GM21381 (cell line): ENCODE measurements at regions not wholly inside any gene's neighbourhood (a gene's known extent, or its start where the extent isn't known, plus 50 kb on each side); places are given as distances from the start of the nearest gene placed in this dataset.
"Not testable (repeated sequence)": the region's sequence is repeated elsewhere in the genome, so short reads cannot be mapped to it uniquely, and the experiment has no call there.

Experiments used
- ATAC-seq: cut with Tn5 transposase; IDR thresholded peaks from one replicate; pipeline ENCODE4 v1.9.1; 2021; ENCODE audit warnings: mild to moderate bottlenecking, moderate library complexity; ENCODE audit not compliant: unreplicated experiment

- ATAC-seq = no peak
These were observed 216.1 kb downstream of the TRIM36 start for GRCh38 chr5:114953565-114953964.

DNA sequence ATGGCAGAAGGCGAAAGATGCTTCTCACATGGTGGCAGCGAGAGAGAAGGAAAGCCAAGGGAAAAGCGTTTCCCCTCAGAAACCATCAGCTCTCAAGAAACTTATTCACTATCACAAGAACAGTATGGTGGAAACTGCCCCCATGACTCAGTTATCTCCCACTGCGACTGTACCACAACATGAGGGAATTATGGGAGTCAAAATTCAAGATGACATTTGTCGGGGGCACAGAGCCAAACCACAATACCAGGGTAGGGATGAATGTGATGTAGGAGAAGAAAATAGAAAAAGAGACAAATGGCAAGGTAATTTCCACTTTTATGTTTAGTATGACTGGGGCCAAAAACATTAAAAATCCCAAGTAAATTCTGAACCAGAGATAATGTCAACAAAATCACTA lies 216.8 kb downstream of the TRIM36 start:
- ATAC-seq = no peak

GRCh38 chr5:114949756-114950155 lies 220.0 kb downstream of the TRIM36 start:
- ATAC-seq = no peak

- no peak for ATAC-seq
These were observed 220.6 kb downstream of the TRIM36 start for GRCh38 chr5:114948986-114949621.

- ATAC-seq = no peak
These were observed 221.3 kb downstream of the TRIM36 start for GRCh38 chr5:114948363-114948762.

GRCh38 chr5:114940709-114941108 lies 229.0 kb downstream of the TRIM36 start:
- no peak for ATAC-seq

GRCh38 chr5:114935490-114935889 lies 234.2 kb downstream of the TRIM36 start:
- ATAC-seq = no peak

- no peak for ATAC-seq
These were observed 240.9 kb downstream of the TRIM36 start for GRCh38 chr5:114928644-114929462.

DNA sequence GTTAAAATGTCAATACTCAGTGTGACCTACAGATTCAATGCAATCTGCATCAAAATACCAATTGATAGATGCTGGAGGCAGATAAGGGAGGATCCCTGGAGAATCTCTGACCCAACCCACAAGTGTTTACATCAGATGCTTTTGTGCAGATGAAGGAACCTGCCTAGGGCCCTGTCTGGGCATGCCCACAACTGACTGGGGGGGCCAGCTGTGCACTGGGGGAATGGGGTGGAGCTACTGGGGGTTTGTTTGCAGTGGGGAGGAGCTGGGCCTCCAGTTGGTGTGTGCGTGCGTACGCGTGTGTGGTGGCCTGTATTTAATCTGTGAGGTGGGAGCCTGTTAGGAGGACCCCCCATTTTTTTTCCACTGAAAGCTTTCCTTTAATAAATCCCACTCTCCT lies 244.9 kb downstream of the TRIM36 start:
- no peak for ATAC-seq

DNA sequence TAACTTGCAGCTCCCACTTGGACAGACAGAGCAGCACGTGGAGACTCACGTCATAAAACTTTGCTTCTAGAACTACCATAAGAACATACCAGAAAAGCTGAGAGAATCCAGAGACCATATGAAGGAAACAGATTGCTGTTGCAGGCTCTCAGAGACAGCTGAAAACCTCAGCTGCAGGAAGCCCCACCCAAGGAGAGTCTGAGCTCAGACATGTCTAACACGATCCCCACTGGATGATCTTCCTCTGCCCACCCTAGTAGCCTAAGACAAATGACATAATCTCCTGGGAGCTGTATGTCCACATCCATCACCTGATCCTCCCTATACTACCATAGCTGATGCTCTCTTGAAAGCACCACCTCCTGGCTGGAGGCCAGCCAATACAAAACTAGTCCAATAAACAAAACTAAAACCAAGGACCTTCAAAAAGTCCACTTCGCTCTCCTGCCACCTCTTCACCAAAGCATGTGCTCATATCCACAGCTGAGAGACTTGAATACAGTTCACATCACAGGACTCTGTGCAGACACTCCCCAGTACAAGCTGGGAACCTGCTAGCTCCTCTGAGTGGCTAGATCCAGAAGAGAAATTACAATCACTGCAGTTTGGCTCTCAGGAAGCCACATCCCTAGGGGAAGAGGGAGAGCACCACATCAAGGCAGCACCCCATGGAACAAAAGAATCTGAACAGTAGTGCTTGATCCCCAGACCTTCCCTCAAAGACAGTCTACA lies 257.4 kb downstream of the TRIM36 start:
- ATAC-seq = no peak

DNA sequence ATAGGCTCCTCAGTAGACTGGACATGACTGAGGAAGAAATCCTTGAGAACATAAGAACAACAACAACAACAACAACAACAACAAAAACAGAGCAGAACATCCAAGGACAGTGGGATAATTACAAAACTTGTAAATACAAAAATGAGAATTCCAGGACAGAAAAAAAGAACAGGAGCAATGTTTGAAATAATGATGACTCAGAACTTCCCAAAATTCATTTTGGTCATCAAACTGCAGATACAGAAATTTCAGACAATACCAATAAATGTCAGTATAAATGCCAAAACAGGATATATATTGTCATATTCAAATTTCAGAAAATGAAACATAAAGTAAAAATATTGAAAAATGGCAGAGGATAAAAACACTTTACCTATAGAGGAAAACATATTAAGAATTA lies 259.0 kb downstream of the TRIM36 start:
- ATAC-seq = no peak

DNA sequence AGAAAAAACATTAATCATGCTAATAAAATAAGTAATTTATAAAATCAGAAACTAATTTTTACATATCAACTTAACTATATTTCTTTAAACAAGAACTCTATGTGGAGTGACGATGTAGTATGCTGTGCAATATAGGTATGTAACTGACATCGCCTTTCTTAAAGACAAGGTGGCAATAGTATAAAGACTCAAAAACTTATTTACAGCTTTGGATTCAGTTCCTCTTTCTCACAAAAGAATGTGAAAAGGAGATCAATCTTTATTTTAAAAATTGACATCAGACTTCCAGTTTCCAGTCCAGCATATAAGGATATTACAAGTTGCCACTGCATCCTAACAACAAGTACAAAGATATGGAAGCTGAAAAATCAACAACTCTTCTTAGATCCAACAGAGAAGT lies 260.3 kb downstream of the TRIM36 start:
- ATAC-seq = no peak

- no peak for ATAC-seq
These were observed 265.9 kb downstream of the TRIM36 start for GRCh38 chr5:114903767-114904166.

DNA sequence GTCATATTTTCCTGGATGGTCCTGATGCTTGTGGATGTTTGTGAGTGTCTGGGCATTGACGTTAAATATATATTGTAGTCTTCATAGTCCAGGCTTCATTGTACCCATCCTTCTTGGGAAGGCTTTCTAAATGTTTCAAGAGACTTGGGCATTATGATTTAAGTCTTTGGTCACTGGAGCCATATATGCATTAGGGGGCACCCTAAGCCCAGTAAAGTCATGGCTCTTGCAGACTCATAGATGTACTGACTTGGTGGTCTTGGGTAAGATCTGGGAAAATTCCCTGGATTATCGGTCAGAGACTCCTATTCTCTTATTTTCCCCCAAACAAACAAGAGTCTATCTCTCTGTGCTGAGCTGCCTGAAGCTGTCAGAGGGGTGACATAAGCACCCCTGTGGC lies 271.1 kb downstream of the TRIM36 start:
- no peak for ATAC-seq

DNA sequence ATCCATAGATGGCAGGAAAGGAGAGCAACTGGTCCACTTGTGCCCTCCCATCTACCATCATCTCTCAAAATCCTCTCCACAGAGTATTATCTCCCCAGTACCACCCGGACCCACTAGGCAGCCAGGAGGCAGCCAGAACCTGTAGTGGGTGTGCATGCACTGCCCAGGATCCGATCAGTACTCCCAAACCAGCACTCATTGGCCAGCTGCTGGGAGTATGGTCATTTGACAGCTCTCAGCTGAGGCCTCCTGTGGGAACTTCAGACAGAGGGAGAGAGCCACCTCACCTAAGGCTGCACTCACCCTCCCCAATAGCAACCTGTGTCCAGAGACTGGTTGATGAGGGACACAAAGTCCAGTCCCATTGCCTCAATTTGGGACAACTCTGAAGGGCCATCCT lies 286.0 kb downstream of the TRIM36 start:
- no peak for ATAC-seq

DNA sequence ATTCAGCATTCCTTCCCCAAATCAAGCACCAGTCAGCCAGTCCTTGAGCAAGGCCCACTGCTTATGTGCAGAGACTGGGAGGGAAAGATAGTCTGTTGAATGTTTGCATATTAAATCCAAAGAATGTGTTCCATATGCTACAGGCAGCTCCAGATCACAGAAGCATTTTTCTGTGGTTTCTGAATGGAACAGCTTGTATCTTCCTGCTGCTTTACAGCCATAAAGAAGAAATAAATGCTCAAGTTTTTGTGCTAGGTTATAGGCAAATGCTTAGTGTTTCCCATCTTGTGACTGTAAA lies 310.3 kb downstream of the TRIM36 start:
- ATAC-seq = no peak

- no peak for ATAC-seq
These were observed 310.9 kb downstream of the TRIM36 start for GRCh38 chr5:114858665-114859437.

- ATAC-seq = no peak
These were observed 311.7 kb downstream of the TRIM36 start for GRCh38 chr5:114857941-114858551.

DNA sequence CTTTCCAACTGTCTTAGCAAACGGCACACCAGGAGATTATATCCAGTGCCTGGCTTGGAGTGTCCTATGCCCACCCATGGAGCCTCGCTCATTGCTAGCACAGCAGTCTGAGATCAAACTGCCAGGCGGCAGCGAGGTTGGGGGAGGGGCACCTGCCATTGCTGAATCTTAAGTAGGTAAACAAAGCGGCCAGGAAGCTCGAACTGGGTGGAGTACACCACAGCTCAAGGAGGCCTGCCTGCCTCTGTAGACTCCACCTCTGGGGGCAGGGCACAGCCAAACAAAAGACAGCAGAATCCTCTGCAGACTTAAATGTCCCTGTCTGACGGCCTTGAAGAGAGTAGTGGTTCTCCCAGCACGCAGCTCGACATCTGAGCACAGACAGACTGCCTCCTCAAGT lies 325.0 kb downstream of the TRIM36 start:
- not testable (repeated sequence) for ATAC-seq

DNA sequence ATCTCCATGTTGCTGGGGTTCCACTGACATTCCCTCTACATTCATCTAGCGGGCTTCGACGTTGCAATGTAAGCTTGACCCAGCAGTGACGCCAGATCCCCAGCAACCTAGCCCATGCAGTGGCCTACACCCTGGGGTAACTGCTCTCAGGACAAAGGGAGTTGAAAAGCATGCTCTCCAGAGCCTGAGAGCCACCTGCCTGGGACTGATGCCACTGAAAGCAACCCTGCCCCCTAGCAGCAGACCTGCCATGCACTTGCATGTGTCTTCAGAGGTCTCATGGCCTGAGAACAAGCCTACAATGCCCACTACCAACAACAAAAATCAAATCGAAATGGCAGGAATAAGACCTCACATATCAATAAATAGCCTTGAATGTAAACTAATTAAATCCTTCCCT lies 330.3 kb downstream of the TRIM36 start:
- no peak for ATAC-seq

DNA sequence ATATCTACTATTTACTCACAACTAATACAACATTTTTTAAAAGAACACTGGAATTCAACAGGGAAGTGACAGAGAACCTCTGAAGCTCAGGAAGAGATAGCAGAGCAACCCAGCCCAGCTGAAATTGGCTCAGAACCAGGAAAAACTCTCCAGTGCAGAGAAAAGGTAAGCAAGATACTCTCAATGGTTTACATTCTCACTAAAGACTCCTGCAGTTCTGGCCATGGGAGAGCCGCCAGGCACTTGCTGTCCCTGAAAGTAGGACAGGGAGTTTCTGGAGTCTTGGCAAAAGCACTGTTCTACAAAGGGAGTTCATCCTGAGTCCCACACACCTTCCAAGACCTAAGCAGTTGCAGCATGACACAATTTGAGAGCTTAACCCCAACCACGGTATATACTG lies 330.8 kb downstream of the TRIM36 start:
- no peak for ATAC-seq
